ENCODE measurements at regions not wholly inside any gene's neighbourhood (a gene's known extent, or its start where the extent isn't known, plus 50 kb on each side); places are given as distances from the start of the nearest gene placed in this dataset.
A peak's percentile ranks its signal among the peaks of the same experiment; 100 is the strongest.
"Not testable (repeated sequence)": the region's sequence is repeated elsewhere in the genome, so short reads cannot be mapped to it uniquely, and the experiment has no call there.

DNA sequence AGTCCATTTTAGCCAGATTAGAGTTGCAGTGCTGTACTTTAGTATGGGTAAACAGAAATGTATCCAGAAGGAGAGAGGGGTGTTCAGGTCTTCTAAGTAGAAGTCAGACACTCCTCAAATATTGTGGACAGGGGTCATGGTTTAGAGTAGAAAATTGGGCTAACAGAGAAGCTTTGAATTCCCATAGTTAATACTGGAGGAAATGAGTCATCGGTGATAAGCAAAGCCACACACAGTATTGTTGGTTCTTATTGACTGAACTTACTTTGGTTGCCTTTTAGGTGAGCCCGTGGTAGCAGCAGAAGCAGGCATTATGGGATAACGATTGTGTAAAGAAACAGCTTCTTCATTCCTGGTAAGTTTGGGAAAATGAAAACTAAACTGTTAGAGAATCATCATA is 66.7 kb upstream of the ERV3-1 start:
- CTCF ChIA-PET; H3K4me1 Mint-ChIP-seq (ENCODE audit: low read depth, unreplicated experiment); intact Hi-C loops (cut with micrococcal nuclease; ENCODE audit: unreplicated experiment); H3K4me3 Mint-ChIP-seq (ENCODE audit: low read depth, unreplicated experiment); H3K27ac Mint-ChIP-seq (ENCODE audit: unreplicated experiment); DNase-seq; H3K9me3 Mint-ChIP-seq (ENCODE audit: low read depth, unreplicated experiment); H3K27me3 Mint-ChIP-seq (ENCODE audit: unreplicated experiment); BruUV-seq (replicated peaks): not testable (repeated sequence)
- H3K36me3 Mint-ChIP-seq (ENCODE audit: insufficient read depth, unreplicated experiment) = peaks cover 14% of the 10 kb centered on the region

GRCh38 chr7:65071854-65072431 is 65.5 kb upstream of the ERV3-1 start:
- H3K9me3 Mint-ChIP-seq (ENCODE audit: low read depth, unreplicated experiment); H3K4me3 Mint-ChIP-seq (ENCODE audit: low read depth, unreplicated experiment); BruUV-seq (replicated peaks); DNase-seq; H3K27me3 Mint-ChIP-seq (ENCODE audit: unreplicated experiment); CTCF ChIA-PET; intact Hi-C loops (cut with micrococcal nuclease; ENCODE audit: unreplicated experiment); H3K4me1 Mint-ChIP-seq (ENCODE audit: low read depth, unreplicated experiment): not testable (repeated sequence)
- Mint-ChIP-seq H3K27ac (ENCODE audit: unreplicated experiment) (peak overlapping the region; percentile 73), H3K36me3 (ENCODE audit: insufficient read depth, unreplicated experiment) (peaks cover 14% of the 10 kb centered on the region)

DNA sequence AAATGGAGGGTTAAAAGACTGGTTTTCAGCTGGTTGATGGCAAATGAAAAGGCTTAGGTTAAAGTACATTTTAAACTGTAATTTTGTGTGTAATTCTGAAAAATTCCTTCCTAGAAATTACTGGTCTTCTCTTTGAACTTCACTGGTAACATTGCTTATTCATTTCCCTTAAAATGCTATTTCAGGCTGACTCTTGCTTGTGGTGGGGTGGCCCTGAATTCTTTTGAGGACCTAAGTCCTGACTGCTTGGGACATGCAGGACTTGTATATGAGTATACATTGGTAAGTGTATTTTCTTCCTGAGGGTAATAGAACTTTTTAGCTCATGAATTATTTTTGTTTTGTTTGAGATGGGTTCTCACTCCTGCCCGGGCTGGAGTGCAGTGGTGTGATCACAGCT is 63.0 kb upstream of the ERV3-1 start:
- BruUV-seq (replicated peaks); CTCF ChIA-PET; H3K27ac Mint-ChIP-seq (ENCODE audit: unreplicated experiment); H3K27me3 Mint-ChIP-seq (ENCODE audit: unreplicated experiment); H3K4me1 Mint-ChIP-seq (ENCODE audit: low read depth, unreplicated experiment); intact Hi-C loops (cut with micrococcal nuclease; ENCODE audit: unreplicated experiment); H3K4me3 Mint-ChIP-seq (ENCODE audit: low read depth, unreplicated experiment); DNase-seq; H3K9me3 Mint-ChIP-seq (ENCODE audit: low read depth, unreplicated experiment): not testable (repeated sequence)
- H3K36me3 Mint-ChIP-seq (ENCODE audit: insufficient read depth, unreplicated experiment) = peaks cover 14% of the 10 kb centered on the region

GRCh38 chr7:65062566-65062965 is 56.1 kb upstream of the ERV3-1 start:
- H3K27ac Mint-ChIP-seq (ENCODE audit: unreplicated experiment); H3K4me3 Mint-ChIP-seq (ENCODE audit: low read depth, unreplicated experiment); BruUV-seq (replicated peaks); DNase-seq; H3K36me3 Mint-ChIP-seq (ENCODE audit: insufficient read depth, unreplicated experiment); H3K27me3 Mint-ChIP-seq (ENCODE audit: unreplicated experiment); H3K4me1 Mint-ChIP-seq (ENCODE audit: low read depth, unreplicated experiment); H3K9me3 Mint-ChIP-seq (ENCODE audit: low read depth, unreplicated experiment); intact Hi-C loops (cut with micrococcal nuclease; ENCODE audit: unreplicated experiment); CTCF ChIA-PET: not testable (repeated sequence)

GRCh38 chr7:65059247-65059646 is 52.8 kb upstream of the ERV3-1 start:
- CTCF ChIA-PET; BruUV-seq (replicated peaks); H3K4me1 Mint-ChIP-seq (ENCODE audit: low read depth, unreplicated experiment); H3K4me3 Mint-ChIP-seq (ENCODE audit: low read depth, unreplicated experiment); H3K27me3 Mint-ChIP-seq (ENCODE audit: unreplicated experiment); intact Hi-C loops (cut with micrococcal nuclease; ENCODE audit: unreplicated experiment); H3K36me3 Mint-ChIP-seq (ENCODE audit: insufficient read depth, unreplicated experiment); H3K9me3 Mint-ChIP-seq (ENCODE audit: low read depth, unreplicated experiment); DNase-seq; H3K27ac Mint-ChIP-seq (ENCODE audit: unreplicated experiment): not testable (repeated sequence)

Data from Calu3 (cell line).